ENCODE measurements at regions not wholly inside any gene's neighbourhood (a gene's known extent, or its start where the extent isn't known, plus 50 kb on each side); places are given as distances from the start of the nearest gene placed in this dataset.

DNA sequence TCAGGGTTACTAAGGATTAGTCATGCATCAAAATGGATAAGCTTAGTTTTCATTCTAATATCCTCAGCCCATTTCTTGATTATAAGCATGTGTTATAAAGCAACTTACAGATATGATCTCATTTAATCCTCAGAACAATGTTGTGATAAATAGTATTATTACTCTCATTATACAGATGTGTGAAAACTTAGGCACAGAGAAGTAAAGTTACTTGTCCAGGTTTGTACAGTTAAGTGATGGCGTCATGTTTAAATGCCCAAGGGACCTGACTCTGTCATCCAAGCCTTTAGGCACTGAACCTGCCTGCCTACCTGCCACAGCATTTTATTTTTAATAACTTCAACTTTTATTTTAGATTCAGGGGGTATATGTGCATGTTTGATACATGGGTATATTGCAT is 472.9 kb upstream of the SEMA6D start:
- H3K4me1 Mint-ChIP-seq, result peaks cover 11 to 14% of the 10 kb centered on the region in 2 experiments
- H3K27ac ChIP-seq (ENCODE audit: insufficient read length, low read depth, low read length), result no peak overlapping the region

More for the DNA sequence above, 472.9 kb upstream of the SEMA6D start:
- no peak overlapping the region for H2BK20ac ChIP-seq (ENCODE audit: low read depth, low read length, poor library complexity, severe bottlenecking)
- no peak overlapping the region for H2AK5ac ChIP-seq (ENCODE audit: insufficient read length, low read length)
- no peak overlapping the region for H2AFZ ChIP-seq (ENCODE audit: low read length)
- no peak overlapping the region for H3K18ac ChIP-seq (ENCODE audit: insufficient read length, low read depth, low read length)
- H4K91ac ChIP-seq (ENCODE audit: insufficient read length, low read depth, low read length), result no peak overlapping the region
- no peaks in the 10 kb centered on the region for H3K23me2 ChIP-seq (ENCODE audit: insufficient read length, low read depth, low read length, poor library complexity, severe bottlenecking)
- no peak overlapping the region for H4K5ac ChIP-seq (ENCODE audit: insufficient read length, low read depth, low read length)
- no peak overlapping the region for H3K23ac ChIP-seq (ENCODE audit: insufficient read length, low read depth, low read length)
- no peak overlapping the region for H3K4ac ChIP-seq (ENCODE audit: low read depth, low read length)
- H4K8ac ChIP-seq (replicated peaks; ENCODE audit: insufficient read length, low read depth, low read length), result no peak overlapping the region
- DNase-seq, result no peak
- Mint-ChIP-seq H3K27me3 (ENCODE audit: low read depth) (no peaks in the 10 kb centered on the region), H3K9me3 (no peaks in the 10 kb centered on the region; a peak in 2 of 5 replicates), H3K27ac (no peak overlapping the region), H3K4me3 (no peak overlapping the region), H3K36me3 (ENCODE audit: insufficient read depth in 1 of 3, low read depth in 3 of 3) (no peaks in the 10 kb centered on the region; a peak in 1 of 7 replicates)
- TF ChIP-seq, protein P1, sequence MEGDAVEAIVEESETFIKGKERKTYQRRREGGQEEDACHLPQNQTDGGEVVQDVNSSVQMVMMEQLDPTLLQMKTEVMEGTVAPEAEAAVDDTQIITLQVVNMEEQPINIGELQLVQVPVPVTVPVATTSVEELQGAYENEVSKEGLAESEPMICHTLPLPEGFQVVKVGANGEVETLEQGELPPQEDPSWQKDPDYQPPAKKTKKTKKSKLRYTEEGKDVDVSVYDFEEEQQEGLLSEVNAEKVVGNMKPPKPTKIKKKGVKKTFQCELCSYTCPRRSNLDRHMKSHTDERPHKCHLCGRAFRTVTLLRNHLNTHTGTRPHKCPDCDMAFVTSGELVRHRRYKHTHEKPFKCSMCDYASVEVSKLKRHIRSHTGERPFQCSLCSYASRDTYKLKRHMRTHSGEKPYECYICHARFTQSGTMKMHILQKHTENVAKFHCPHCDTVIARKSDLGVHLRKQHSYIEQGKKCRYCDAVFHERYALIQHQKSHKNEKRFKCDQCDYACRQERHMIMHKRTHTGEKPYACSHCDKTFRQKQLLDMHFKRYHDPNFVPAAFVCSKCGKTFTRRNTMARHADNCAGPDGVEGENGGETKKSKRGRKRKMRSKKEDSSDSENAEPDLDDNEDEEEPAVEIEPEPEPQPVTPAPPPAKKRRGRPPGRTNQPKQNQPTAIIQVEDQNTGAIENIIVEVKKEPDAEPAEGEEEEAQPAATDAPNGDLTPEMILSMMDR (conservative IDR thresholded peaks at IDR 0.05), result no peak
- H3K4me1 ChIP-seq (ENCODE audit: insufficient read depth, low read length), result no peaks in the 10 kb centered on the region
- H3K56ac ChIP-seq (ENCODE audit: insufficient read length, low read depth, low read length), result no peak overlapping the region
- no peak overlapping the region for H2BK15ac ChIP-seq (ENCODE audit: low read depth, low read length)
- no peaks in the 10 kb centered on the region for H3K27me3 ChIP-seq (ENCODE audit: insufficient read depth, low read length)
- no peak overlapping the region for H3K9ac ChIP-seq (ENCODE audit: extremely low read depth, insufficient read length, low read length)
- H2BK120ac ChIP-seq (ENCODE audit: low read depth, low read length, poor library complexity, severe bottlenecking), result no peak overlapping the region
- no peak overlapping the region for H2BK5ac ChIP-seq (ENCODE audit: insufficient read length, low read length)
- WGBS (ENCODE audit: extremely low coverage, insufficient read length, low lambda C conversion rate), result no CpG with 5 or more reads among the region's 1 CpG
- no peak overlapping the region for H3T11ph ChIP-seq (ENCODE audit: low read length)
- H3K79me2 ChIP-seq (ENCODE audit: insufficient read depth, low read length), result no peaks in the 10 kb centered on the region
- no peak overlapping the region for H3K14ac ChIP-seq (ENCODE audit: insufficient read depth, low read length)
- no peaks in the 10 kb centered on the region for H4K20me1 ChIP-seq (ENCODE audit: control insufficient read depth, insufficient read depth, insufficient read length)
- no peaks in the 10 kb centered on the region for H3K9me3 ChIP-seq (ENCODE audit: control insufficient read depth, low read depth, low read length)
- no peak overlapping the region for H3K4me2 ChIP-seq (ENCODE audit: insufficient read depth, insufficient read length, low read length)
- no peaks in the 10 kb centered on the region for H3K79me1 ChIP-seq (ENCODE audit: insufficient read depth, low read depth, low read length, poor library complexity, severe bottlenecking)
- no peak overlapping the region for H2BK12ac ChIP-seq (ENCODE audit: insufficient read length, low read depth, low read length)

Measured in H9 (cell line).